GM12864 (cell line): ENCODE measurements at regions not wholly inside any gene's neighbourhood (a gene's known extent, or its start where the extent isn't known, plus 50 kb on each side); places are given as distances from the start of the nearest gene placed in this dataset.

Source experiments
- DNase-seq: peaks from one replicate; pipeline ENCODE4 v3.0.0-alpha.2; 2011; ENCODE audit warnings: low read depth
- H3K4me3 ChIP-seq: 2 replicates; pipeline ENCODE4 v1.5.1; 2011; ENCODE audit warnings: mild to moderate bottlenecking, low read depth, low read length, control low read depth
- TF ChIP-seq, protein P1 (sequence below): IDR thresholded peaks from 2 replicates; pipeline ENCODE4 v1.5.1; 2011; ENCODE audit warnings: low read depth, mild to moderate bottlenecking, moderate library complexity, low read length, control low read depth, inconsistent platforms; ENCODE audit errors: missing control alignments

DNA sequence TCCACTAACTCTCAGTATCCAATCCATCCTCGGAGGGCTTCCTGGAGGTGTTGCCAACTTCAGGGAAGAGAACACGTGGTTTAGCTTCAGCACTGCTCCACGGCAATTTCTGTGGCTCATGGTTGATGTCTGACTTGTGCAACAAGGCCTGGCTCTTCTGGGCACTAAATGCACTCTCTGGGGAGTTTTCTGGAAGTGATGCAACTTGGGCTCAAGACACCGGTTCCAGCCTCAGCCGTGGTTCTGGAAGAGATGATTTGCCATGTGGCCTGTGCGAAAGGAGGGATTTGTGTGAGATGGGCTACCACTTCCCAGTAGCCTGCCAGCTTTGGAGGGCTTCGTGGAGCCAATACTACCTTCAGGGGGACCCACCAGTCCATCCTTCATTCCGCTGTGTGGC is 118.6 kb upstream of the RTL1 start:
- DNase-seq = no peak
- TF ChIP-seq, protein P1, sequence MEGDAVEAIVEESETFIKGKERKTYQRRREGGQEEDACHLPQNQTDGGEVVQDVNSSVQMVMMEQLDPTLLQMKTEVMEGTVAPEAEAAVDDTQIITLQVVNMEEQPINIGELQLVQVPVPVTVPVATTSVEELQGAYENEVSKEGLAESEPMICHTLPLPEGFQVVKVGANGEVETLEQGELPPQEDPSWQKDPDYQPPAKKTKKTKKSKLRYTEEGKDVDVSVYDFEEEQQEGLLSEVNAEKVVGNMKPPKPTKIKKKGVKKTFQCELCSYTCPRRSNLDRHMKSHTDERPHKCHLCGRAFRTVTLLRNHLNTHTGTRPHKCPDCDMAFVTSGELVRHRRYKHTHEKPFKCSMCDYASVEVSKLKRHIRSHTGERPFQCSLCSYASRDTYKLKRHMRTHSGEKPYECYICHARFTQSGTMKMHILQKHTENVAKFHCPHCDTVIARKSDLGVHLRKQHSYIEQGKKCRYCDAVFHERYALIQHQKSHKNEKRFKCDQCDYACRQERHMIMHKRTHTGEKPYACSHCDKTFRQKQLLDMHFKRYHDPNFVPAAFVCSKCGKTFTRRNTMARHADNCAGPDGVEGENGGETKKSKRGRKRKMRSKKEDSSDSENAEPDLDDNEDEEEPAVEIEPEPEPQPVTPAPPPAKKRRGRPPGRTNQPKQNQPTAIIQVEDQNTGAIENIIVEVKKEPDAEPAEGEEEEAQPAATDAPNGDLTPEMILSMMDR = no peak
- no peak overlapping the region for H3K4me3 ChIP-seq

DNA sequence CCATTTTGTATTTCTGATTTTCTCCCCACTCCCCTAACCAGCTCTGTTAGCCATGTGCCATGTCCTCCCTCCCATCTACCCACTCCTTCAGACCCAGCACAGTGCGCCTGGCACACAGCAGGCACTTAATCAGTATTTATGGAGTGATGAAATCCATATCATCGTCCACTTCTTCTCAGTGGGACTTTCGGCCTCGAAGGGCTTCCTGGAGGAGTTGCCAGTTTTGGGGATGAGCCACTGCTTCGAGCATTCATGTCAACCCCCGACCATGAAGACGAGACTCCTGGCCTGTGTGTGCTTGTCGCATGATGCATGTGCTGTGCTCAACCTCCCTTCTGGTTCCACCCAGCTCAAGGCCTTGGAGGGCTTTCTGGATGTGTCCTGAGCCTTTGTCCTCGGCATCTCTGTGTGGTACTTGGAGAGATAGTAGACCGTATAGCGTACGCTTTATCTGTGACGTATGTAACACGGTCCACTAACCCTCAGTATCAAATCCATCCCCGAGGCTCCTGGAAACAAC is 119.5 kb upstream of the RTL1 start:
- no peak for DNase-seq
- TF ChIP-seq, protein P1 = no peak
- H3K4me3 ChIP-seq = no peak overlapping the region

DNA sequence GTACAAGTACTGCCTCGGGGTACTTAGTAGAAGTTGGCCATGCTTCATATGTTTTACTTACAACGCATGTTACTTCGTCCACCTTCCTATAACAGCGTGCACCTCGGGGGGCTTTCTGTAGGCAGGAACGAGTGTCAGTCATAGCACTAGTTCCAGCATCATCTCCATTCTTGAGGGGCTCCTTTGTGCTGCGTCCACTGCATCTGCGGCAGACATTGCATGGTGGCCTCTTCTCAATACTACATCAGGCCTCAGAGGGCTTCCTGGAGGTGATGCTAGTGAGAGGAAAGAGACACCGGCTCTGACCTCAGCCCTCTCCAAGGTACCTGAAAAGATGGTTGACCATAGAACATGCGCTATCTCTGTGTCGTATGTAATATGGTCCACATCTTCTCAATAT is 121.2 kb upstream of the RTL1 start:
- DNase-seq = no peak
- H3K4me3 ChIP-seq = no peak overlapping the region
- TF ChIP-seq, protein P1 = no peak

DNA sequence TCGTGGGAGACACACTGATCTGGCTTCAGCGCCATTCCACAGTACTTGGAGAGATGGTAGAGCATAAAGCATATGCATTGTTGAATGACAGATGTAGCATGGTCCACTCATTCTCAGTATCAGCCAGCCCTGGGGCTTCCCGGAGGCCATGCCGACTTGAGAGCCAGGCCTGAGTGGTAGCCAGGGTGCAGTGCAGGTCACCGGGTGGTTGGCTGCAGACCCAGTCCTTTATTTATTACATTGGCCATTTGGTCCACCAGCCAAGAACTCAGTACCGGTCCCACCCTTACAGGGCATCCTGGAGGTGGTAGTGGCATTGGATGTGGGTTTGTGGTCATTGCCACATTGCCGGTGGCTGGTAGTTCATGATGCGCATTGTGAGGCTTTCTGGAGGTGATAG is 121.6 kb upstream of the RTL1 start:
- no peak overlapping the region for H3K4me3 ChIP-seq
- DNase-seq = no peak
- TF ChIP-seq, protein P1 = no peak

DNA sequence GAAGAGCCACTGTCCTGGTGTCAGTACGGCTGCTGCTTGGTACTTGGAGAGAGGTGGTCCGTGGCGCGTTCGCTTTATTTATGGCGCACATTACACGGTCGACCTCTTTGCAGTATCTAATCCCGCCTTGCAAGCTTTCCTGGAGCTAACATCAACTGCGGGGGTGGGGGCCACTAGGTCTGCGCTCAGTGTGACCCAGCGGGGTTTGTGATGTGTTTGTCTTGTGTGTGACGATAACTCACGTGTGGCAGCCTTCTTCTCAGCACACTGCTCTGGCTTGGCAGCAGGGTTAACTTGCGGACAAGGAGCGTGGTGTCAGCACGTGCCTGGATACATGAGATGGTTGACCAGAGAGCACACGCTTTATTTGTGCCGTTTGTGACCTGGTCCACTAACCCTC is 122.2 kb upstream of the RTL1 start:
- TF ChIP-seq, protein P1 = no peak
- DNase-seq = no peak
- H3K4me3 ChIP-seq = no peak overlapping the region

DNA sequence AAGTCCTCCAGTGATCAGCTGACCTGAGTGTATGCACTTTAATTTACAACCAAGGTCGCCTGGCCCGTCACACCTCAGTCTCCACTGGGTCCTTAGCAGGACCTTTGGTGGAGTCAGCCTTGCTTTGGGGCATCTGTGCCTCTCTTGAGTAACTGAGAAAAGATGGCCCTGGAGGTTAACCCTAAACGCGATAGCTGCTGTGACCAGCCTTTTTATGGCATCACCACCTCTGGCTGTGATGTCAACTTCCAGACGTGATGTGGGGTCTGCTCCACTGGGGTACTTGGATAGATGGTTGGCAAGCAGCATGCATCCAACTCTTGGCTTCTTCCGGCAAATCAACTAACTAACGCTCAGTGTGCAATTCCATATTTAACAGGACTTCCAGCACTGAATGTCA is 122.8 kb upstream of the RTL1 start:
- no peak for DNase-seq
- no peak overlapping the region for H3K4me3 ChIP-seq
- TF ChIP-seq, protein P1 = no peak

DNA sequence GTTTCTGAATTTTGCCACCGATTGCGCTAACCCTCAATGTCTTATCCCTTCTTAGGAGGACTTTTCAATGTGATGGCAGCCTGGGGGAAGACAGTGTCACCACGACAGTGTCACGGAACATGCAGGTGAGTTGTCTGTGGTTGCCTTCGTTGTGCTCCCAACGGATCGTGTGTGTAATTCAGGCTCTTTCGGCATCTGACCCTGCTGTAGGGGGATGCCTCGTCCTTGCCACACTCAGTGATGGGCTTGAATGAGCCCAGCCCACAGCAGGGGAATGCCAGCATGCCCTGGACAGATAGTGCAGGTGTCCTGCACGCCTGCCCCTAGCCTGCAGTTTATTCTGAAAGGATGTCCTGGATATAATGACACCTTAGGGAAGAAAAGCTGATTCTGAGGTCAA is 123.8 kb upstream of the RTL1 start:
- TF ChIP-seq, protein P1 = no peak
- H3K4me3 ChIP-seq = no peak overlapping the region
- no peak for DNase-seq
